ENCODE measurements at regions not wholly inside any gene's neighbourhood (a gene's known extent, or its start where the extent isn't known, plus 50 kb on each side); places are given as distances from the start of the nearest gene placed in this dataset.

GRCh38 chr7:19920166-19920565 is 146.7 kb upstream of the TMEM196 start:
- no peak for TF ChIP-seq CTCF (IDR thresholded peaks at IDR 0.05)
- no peak for TF ChIP-seq POLR2A (IDR thresholded peaks at IDR 0.05)
